ENCODE measurements at regions not wholly inside any gene's neighbourhood (a gene's known extent, or its start where the extent isn't known, plus 50 kb on each side); places are given as distances from the start of the nearest gene placed in this dataset.

GRCh38 chr2:38427936-38428335 lies 50.9 kb upstream of the ATL2 start:
- H3K4me2 ChIP-seq (ENCODE audit: low read depth, low read length, poor library complexity, severe bottlenecking), result no peak overlapping the region
- no peaks in the 10 kb centered on the region for H3K27me3 ChIP-seq (ENCODE audit: low read length)
- H3K27ac ChIP-seq (ENCODE audit: low read depth, low read length), result no peak overlapping the region
- H3K36me3 ChIP-seq (ENCODE audit: low read length), result no peaks in the 10 kb centered on the region
- H4K20me1 ChIP-seq (ENCODE audit: low read depth, low read length), result no peaks in the 10 kb centered on the region
- no peaks in the 10 kb centered on the region for H3K9me3 ChIP-seq (ENCODE audit: insufficient read depth, low read length)
- H3K79me2 ChIP-seq (ENCODE audit: insufficient read depth, low read length), result no peaks in the 10 kb centered on the region
- TF ChIP-seq EZH2phosphoT487 (conservative IDR thresholded peaks at IDR 0.05; ENCODE audit: low read length) (no peak), CTCF (IDR thresholded peaks at IDR 0.05; ENCODE audit: insufficient read depth, low read length, poor library complexity, severe bottlenecking) (no peak)
- H2AFZ ChIP-seq (ENCODE audit: low read depth, low read length, severe bottlenecking), result no peak overlapping the region
- no peaks in the 10 kb centered on the region for H3F3A ChIP-seq (ENCODE audit: insufficient read depth)
- H3K4me3 ChIP-seq (ENCODE audit: insufficient read depth, low read length, poor library complexity, severe bottlenecking), result no peak overlapping the region
- H3K9ac ChIP-seq (ENCODE audit: low read length), result no peak overlapping the region
- no peaks in the 10 kb centered on the region for H3K9me2 ChIP-seq (replicated peaks; ENCODE audit: insufficient read depth, low read length)

GRCh38 chr2:38427054-38427453 lies 50.0 kb upstream of the ATL2 start:
- H3K9ac ChIP-seq (ENCODE audit: low read length), result no peak overlapping the region
- no peak overlapping the region for H2AFZ ChIP-seq (ENCODE audit: low read depth, low read length, severe bottlenecking)
- H3K79me2 ChIP-seq (ENCODE audit: insufficient read depth, low read length), result no peaks in the 10 kb centered on the region
- H3K9me2 ChIP-seq (replicated peaks; ENCODE audit: insufficient read depth, low read length), result no peaks in the 10 kb centered on the region
- no peak overlapping the region for H3K4me3 ChIP-seq (ENCODE audit: insufficient read depth, low read length, poor library complexity, severe bottlenecking)
- no peak overlapping the region for H3K27ac ChIP-seq (ENCODE audit: low read depth, low read length)
- H3F3A ChIP-seq (ENCODE audit: insufficient read depth), result no peaks in the 10 kb centered on the region
- H3K36me3 ChIP-seq (ENCODE audit: low read length), result no peaks in the 10 kb centered on the region
- H3K27me3 ChIP-seq (ENCODE audit: low read length), result no peaks in the 10 kb centered on the region
- H3K4me2 ChIP-seq (ENCODE audit: low read depth, low read length, poor library complexity, severe bottlenecking), result no peak overlapping the region
- H4K20me1 ChIP-seq (ENCODE audit: low read depth, low read length), result no peaks in the 10 kb centered on the region
- H3K9me3 ChIP-seq (ENCODE audit: insufficient read depth, low read length), result no peaks in the 10 kb centered on the region
- TF ChIP-seq EZH2phosphoT487 (conservative IDR thresholded peaks at IDR 0.05; ENCODE audit: low read length) (no peak), CTCF (IDR thresholded peaks at IDR 0.05; ENCODE audit: insufficient read depth, low read length, poor library complexity, severe bottlenecking) (no peak)

Data from SU-DHL-6 (cell line).